ENCODE measurements at regions not wholly inside any gene's neighbourhood (a gene's known extent, or its start where the extent isn't known, plus 50 kb on each side); places are given as distances from the start of the nearest gene placed in this dataset.
"Not testable (repeated sequence)": the region's sequence is repeated elsewhere in the genome, so short reads cannot be mapped to it uniquely, and the experiment has no call there.

GRCh38 chr5:102590467-102590866 lies 91.7 kb upstream of the SLCO6A1 start:
- DNase-seq, result no peak
- no peak overlapping the region for H3K27ac Mint-ChIP-seq
- peaks cover 5% of the 10 kb centered on the region for H3K27me3 Mint-ChIP-seq (ENCODE audit: insufficient read depth)
- no peaks in the 10 kb centered on the region for H3K36me3 Mint-ChIP-seq (ENCODE audit: low read depth)
- H3K4me3 Mint-ChIP-seq, result no peak overlapping the region
- TF ChIP-seq CTCF (IDR thresholded peaks at IDR 0.05), result no peak
- H3K9me3 Mint-ChIP-seq, result no peaks in the 10 kb centered on the region
- H3K4me1 Mint-ChIP-seq (ENCODE audit: low read depth), result no peaks in the 10 kb centered on the region

GRCh38 chr5:102591650-102592049 lies 92.8 kb upstream of the SLCO6A1 start:
- Mint-ChIP-seq H3K9me3 (no peaks in the 10 kb centered on the region), H3K36me3 (ENCODE audit: low read depth) (no peaks in the 10 kb centered on the region), H3K4me1 (ENCODE audit: low read depth) (no peaks in the 10 kb centered on the region), H3K4me3 (no peak overlapping the region), H3K27me3 (ENCODE audit: insufficient read depth) (peaks cover 5% of the 10 kb centered on the region), H3K27ac (no peak overlapping the region)
- no peak for DNase-seq
- no peak for TF ChIP-seq CTCF (IDR thresholded peaks at IDR 0.05)

DNA sequence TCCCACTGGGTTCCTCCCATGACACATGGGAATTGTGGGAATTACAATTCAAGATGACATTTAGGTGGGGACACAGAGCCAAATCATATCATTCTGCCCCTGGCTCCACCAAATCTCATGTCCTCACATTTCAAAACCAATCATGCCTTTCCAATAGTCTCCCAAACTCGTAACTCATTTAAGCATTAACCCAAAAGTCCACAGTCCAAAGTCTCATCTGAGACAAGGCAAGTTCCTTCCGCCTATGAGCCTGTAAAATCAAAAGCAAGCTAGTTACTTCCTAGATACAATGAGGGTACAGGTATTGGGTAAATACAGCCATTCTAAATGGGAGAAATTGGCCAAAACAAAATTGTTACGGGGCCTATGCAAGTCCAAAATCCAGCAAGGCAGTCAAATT lies 93.8 kb upstream of the SLCO6A1 start:
- not testable (repeated sequence) for H3K36me3 Mint-ChIP-seq (ENCODE audit: low read depth); H3K4me1 Mint-ChIP-seq (ENCODE audit: low read depth); H3K27me3 Mint-ChIP-seq (ENCODE audit: insufficient read depth); DNase-seq; H3K27ac Mint-ChIP-seq; H3K4me3 Mint-ChIP-seq; H3K9me3 Mint-ChIP-seq

GRCh38 chr5:102594192-102594591 lies 95.4 kb upstream of the SLCO6A1 start:
- Mint-ChIP-seq H3K27ac (no peak overlapping the region), H3K4me1 (ENCODE audit: low read depth) (no peaks in the 10 kb centered on the region), H3K36me3 (ENCODE audit: low read depth) (no peaks in the 10 kb centered on the region), H3K27me3 (ENCODE audit: insufficient read depth) (peaks cover 3% of the 10 kb centered on the region; the same call in 1 of the 2 replicates), H3K4me3 (no peak overlapping the region), H3K9me3 (no peaks in the 10 kb centered on the region)
- TF ChIP-seq CTCF (IDR thresholded peaks at IDR 0.05), result no peak
- no peak for DNase-seq

DNA sequence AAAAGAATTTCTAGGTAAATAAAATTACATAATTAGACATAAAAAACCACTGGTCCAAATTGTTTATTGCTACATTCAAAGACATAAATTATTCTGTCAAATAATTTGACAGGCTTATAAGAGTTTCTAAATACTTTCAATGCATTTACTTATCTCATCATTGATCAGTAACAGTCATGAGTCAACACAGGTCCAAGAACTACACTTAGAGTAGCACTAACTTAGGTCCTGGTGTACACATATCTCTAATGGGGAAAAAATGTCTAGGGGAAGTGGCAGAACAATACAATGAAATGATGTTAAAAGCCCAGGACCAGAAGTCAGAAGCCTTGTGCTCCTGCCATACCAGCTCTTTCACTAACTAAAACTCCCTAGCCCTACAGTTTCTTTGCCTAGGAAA lies 96.5 kb upstream of the SLCO6A1 start:
- no peak for DNase-seq
- H3K4me3 Mint-ChIP-seq, result no peak overlapping the region
- no peaks in the 10 kb centered on the region for H3K9me3 Mint-ChIP-seq
- no peaks in the 10 kb centered on the region for H3K36me3 Mint-ChIP-seq (ENCODE audit: low read depth)
- no peak for TF ChIP-seq CTCF (IDR thresholded peaks at IDR 0.05)
- H3K27ac Mint-ChIP-seq, result no peak overlapping the region
- H3K27me3 Mint-ChIP-seq (ENCODE audit: insufficient read depth), result peaks cover 6% of the 10 kb centered on the region; the same call in 1 of the 2 replicates
- no peaks in the 10 kb centered on the region for H3K4me1 Mint-ChIP-seq (ENCODE audit: low read depth)

DNA sequence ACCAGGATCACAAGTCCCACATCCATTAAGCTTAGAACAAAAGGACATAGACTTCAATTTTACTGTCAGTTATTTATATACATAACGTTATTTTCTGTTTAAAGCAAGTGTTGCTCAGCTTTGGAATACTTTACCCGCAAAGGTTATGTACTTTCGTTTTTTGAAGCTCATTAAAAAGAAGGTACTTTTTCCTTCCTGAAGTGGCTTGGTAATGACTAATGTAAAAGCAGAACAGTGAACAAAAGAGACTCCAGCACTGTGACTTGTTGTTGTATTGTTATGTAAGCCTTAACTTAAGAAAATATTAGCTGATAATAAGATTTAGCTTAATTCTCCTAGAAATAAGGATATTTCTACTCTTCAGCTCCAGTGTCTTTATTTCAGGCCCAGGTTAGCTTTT lies 97.3 kb upstream of the SLCO6A1 start:
- no peak for DNase-seq
- peaks cover 6% of the 10 kb centered on the region; the same call in 1 of the 2 replicates for H3K27me3 Mint-ChIP-seq (ENCODE audit: insufficient read depth)
- no peaks in the 10 kb centered on the region for H3K4me1 Mint-ChIP-seq (ENCODE audit: low read depth)
- H3K4me3 Mint-ChIP-seq, result no peak overlapping the region
- TF ChIP-seq CTCF (IDR thresholded peaks at IDR 0.05), result no peak
- H3K27ac Mint-ChIP-seq, result no peak overlapping the region
- H3K9me3 Mint-ChIP-seq, result no peaks in the 10 kb centered on the region
- H3K36me3 Mint-ChIP-seq (ENCODE audit: low read depth), result no peaks in the 10 kb centered on the region
